ENCODE measurements at regions not wholly inside any gene's neighbourhood (a gene's known extent, or its start where the extent isn't known, plus 50 kb on each side); places are given as distances from the start of the nearest gene placed in this dataset.

GRCh38 chr3:110093411-110093810, 756.1 kb upstream of the DPPA4 start:
- Histone ChIP-seq H3K36me3 (ENCODE audit: control insufficient read depth, insufficient read depth, low read length) (no peaks in the 10 kb centered on the region), H3K27me3 (ENCODE audit: control insufficient read depth, insufficient read depth, low read length) (no peaks in the 10 kb centered on the region), H3K4me3 (ENCODE audit: low read depth, low read length) (no peak overlapping the region)
- no peak for DNase-seq (ENCODE audit: low read depth)
- TF ChIP-seq CTCF (IDR thresholded peaks at IDR 0.05; ENCODE audit: insufficient read depth, low read length, poor library complexity, severe bottlenecking): no peak

GRCh38 chr3:110093812-110094401, 756.6 kb upstream of the DPPA4 start:
- Histone ChIP-seq H3K36me3 (ENCODE audit: control insufficient read depth, insufficient read depth, low read length) (no peaks in the 10 kb centered on the region), H3K27me3 (ENCODE audit: control insufficient read depth, insufficient read depth, low read length) (no peaks in the 10 kb centered on the region), H3K4me3 (ENCODE audit: low read depth, low read length) (no peak overlapping the region)
- DNase-seq (ENCODE audit: low read depth): no peak
- TF ChIP-seq CTCF (IDR thresholded peaks at IDR 0.05; ENCODE audit: insufficient read depth, low read length, poor library complexity, severe bottlenecking): no peak

- H3K27me3 ChIP-seq (ENCODE audit: control insufficient read depth, insufficient read depth, low read length): no peaks in the 10 kb centered on the region
- TF ChIP-seq CTCF (IDR thresholded peaks at IDR 0.05; ENCODE audit: insufficient read depth, low read length, poor library complexity, severe bottlenecking): no peak
- no peaks in the 10 kb centered on the region for H3K36me3 ChIP-seq (ENCODE audit: control insufficient read depth, insufficient read depth, low read length)
- DNase-seq (ENCODE audit: low read depth): no peak
- H3K4me3 ChIP-seq (ENCODE audit: low read depth, low read length): no peak overlapping the region
Measured at GRCh38 chr3:110099711-110100110, 762.4 kb upstream of the DPPA4 start.

GRCh38 chr3:110101361-110101760, 764.0 kb upstream of the DPPA4 start:
- Histone ChIP-seq H3K4me3 (ENCODE audit: low read depth, low read length) (no peak overlapping the region), H3K36me3 (ENCODE audit: control insufficient read depth, insufficient read depth, low read length) (no peaks in the 10 kb centered on the region), H3K27me3 (ENCODE audit: control insufficient read depth, insufficient read depth, low read length) (no peaks in the 10 kb centered on the region)
- DNase-seq (ENCODE audit: low read depth): no peak
- TF ChIP-seq CTCF (IDR thresholded peaks at IDR 0.05; ENCODE audit: insufficient read depth, low read length, poor library complexity, severe bottlenecking): no peak

GRCh38 chr3:110106805-110107204, 769.5 kb upstream of the DPPA4 start:
- no peak for DNase-seq (ENCODE audit: low read depth)
- Histone ChIP-seq H3K4me3 (ENCODE audit: low read depth, low read length) (no peak overlapping the region), H3K27me3 (ENCODE audit: control insufficient read depth, insufficient read depth, low read length) (no peaks in the 10 kb centered on the region), H3K36me3 (ENCODE audit: control insufficient read depth, insufficient read depth, low read length) (no peaks in the 10 kb centered on the region)
- no peak for TF ChIP-seq CTCF (IDR thresholded peaks at IDR 0.05; ENCODE audit: insufficient read depth, low read length, poor library complexity, severe bottlenecking)

GRCh38 chr3:110123946-110124345, 786.6 kb upstream of the DPPA4 start:
- TF ChIP-seq CTCF (IDR thresholded peaks at IDR 0.05; ENCODE audit: insufficient read depth, low read length, poor library complexity, severe bottlenecking): no peak
- H3K36me3 ChIP-seq (ENCODE audit: control insufficient read depth, insufficient read depth, low read length): no peaks in the 10 kb centered on the region
- no peaks in the 10 kb centered on the region for H3K27me3 ChIP-seq (ENCODE audit: control insufficient read depth, insufficient read depth, low read length)
- no peak for DNase-seq (ENCODE audit: low read depth)
- H3K4me3 ChIP-seq (ENCODE audit: low read depth, low read length): no peak overlapping the region

Data from kidney epithelial cell (primary cell).